ENCODE measurements at regions not wholly inside any gene's neighbourhood (a gene's known extent, or its start where the extent isn't known, plus 50 kb on each side); places are given as distances from the start of the nearest gene placed in this dataset.

DNA sequence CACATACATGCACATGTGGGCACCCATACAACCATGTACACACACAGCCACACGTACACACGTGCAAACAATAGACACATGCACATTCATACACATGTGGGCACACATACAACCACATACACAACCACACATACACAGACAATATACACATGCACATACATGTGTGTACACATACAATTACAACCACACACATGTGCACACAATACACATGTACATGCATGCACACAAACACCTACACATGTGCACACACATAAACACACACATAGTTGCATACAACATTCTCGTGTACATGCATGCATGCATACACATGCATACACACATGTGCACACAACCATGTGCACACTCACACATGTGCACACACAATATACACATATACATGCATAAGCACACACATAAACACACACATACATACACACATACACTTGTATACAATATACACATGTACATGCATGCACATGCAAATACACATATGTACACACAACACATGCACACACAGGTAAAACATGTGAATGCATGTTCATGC, 118.6 kb upstream of the FRMD4A start:
- Histone ChIP-seq H3K9ac (ENCODE audit: low read depth in 1 of 2, low read length in 2 of 2) (no peak overlapping the region), H3K9me3 (ENCODE audit: control insufficient read depth in 4 of 4, low read length in 3 of 4) (no peaks in the 10 kb centered on the region), H3K27me3 (ENCODE audit: control insufficient read depth in 4 of 4, insufficient read depth in 4 of 4, low read length in 3 of 4) (no peaks in the 10 kb centered on the region), H3K36me3 (ENCODE audit: control insufficient read depth in 4 of 4, insufficient read depth in 3 of 4, low read depth in 1 of 4, low read length in 3 of 4) (no peaks in the 10 kb centered on the region), H3K4me3 (ENCODE audit: low read depth in 1 of 3, low read length in 3 of 3) (no peak overlapping the region), H3K4me1 (ENCODE audit: control insufficient read depth in 4 of 4, insufficient read depth in 4 of 4, low read length in 3 of 4) (no peaks in the 10 kb centered on the region), H3K27ac (ENCODE audit: low read depth in 1 of 2, low read length in 2 of 2) (no peak overlapping the region)
- TF ChIP-seq, protein P1, sequence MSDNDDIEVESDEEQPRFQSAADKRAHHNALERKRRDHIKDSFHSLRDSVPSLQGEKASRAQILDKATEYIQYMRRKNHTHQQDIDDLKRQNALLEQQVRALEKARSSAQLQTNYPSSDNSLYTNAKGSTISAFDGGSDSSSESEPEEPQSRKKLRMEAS (IDR thresholded peaks at IDR 0.05): no peak
- no peak for DNase-seq (ENCODE audit: low spot score)
- 96% methylated on average over 3 of the region's 3 CpGs for WGBS

DNA sequence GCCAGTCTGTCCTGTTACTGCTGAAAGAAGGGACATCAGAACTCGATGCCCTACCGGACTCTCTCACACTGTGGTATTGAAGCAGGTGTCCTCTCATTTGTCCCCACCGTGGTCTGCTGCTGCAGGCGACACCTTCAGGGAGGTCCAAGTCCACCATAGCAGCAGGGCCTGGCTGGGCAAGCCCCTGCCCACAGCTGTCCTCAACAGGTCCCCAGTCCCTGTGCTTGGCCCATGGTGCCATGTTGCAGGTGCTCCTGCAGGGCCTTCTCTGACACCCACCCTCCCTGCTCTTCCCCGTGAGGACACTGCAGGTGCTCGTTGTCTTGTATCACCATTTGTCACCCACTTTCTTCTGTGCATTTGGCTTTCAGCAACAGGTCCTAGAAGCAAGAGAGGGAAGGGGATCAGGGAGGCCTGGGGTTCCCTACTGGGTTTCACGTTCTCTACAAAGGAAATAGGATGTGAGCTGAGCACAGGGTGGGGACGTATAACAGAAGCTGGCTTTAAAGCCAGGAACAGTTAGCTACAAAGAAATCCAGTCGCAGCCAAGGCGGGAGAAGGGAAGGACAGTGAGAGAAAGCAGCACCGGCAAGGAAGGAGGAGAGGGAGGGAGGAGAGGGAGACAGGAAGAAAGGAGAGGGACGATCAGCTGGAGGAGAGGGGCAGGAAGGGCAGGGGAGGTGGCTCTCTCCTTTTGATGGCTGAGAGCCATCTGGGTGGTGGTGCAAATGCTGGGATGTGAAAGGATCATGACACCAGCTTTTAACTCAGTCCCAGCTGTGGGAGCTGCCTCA, 117.7 kb upstream of the FRMD4A start:
- TF ChIP-seq, protein P1 (IDR thresholded peaks at IDR 0.05): no peak
- TF ChIP-seq, protein P2, sequence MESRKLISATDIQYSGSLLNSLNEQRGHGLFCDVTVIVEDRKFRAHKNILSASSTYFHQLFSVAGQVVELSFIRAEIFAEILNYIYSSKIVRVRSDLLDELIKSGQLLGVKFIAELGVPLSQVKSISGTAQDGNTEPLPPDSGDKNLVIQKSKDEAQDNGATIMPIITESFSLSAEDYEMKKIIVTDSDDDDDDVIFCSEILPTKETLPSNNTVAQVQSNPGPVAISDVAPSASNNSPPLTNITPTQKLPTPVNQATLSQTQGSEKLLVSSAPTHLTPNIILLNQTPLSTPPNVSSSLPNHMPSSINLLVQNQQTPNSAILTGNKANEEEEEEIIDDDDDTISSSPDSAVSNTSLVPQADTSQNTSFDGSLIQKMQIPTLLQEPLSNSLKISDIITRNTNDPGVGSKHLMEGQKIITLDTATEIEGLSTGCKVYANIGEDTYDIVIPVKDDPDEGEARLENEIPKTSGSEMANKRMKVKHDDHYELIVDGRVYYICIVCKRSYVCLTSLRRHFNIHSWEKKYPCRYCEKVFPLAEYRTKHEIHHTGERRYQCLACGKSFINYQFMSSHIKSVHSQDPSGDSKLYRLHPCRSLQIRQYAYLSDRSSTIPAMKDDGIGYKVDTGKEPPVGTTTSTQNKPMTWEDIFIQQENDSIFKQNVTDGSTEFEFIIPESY (IDR thresholded peaks at IDR 0.05): no peak
- TF ChIP-seq FOXA2 (IDR thresholded peaks at IDR 0.05) (no peak), NR2F2 (IDR thresholded peaks at IDR 0.05) (no peak), JUND (IDR thresholded peaks at IDR 0.05) (no peak), GABPA (IDR thresholded peaks at IDR 0.05 in 1 of 2, conservative IDR thresholded peaks at IDR 0.05 in 1 of 2) (no peak), YY1 (IDR thresholded peaks at IDR 0.05) (no peak), SP1 (IDR thresholded peaks at IDR 0.05) (no peak), FOXA1 (IDR thresholded peaks at IDR 0.05) (no peak), RAD21 (IDR thresholded peaks at IDR 0.05) (no peak), HNF4G (IDR thresholded peaks at IDR 0.05) (no peak), TAF1 (conservative IDR thresholded peaks at IDR 0.05) (no peak), HNF4A (conservative IDR thresholded peaks at IDR 0.05) (no peak), EGR1 (IDR thresholded peaks at IDR 0.05; ENCODE audit: low read depth in 2 of 2) (no peak), RXRA (IDR thresholded peaks at IDR 0.05) (no peak)
- TF ChIP-seq, protein P3, sequence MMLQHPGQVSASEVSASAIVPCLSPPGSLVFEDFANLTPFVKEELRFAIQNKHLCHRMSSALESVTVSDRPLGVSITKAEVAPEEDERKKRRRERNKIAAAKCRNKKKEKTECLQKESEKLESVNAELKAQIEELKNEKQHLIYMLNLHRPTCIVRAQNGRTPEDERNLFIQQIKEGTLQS (IDR thresholded peaks at IDR 0.05): no peak
- TF ChIP-seq, protein P4, sequence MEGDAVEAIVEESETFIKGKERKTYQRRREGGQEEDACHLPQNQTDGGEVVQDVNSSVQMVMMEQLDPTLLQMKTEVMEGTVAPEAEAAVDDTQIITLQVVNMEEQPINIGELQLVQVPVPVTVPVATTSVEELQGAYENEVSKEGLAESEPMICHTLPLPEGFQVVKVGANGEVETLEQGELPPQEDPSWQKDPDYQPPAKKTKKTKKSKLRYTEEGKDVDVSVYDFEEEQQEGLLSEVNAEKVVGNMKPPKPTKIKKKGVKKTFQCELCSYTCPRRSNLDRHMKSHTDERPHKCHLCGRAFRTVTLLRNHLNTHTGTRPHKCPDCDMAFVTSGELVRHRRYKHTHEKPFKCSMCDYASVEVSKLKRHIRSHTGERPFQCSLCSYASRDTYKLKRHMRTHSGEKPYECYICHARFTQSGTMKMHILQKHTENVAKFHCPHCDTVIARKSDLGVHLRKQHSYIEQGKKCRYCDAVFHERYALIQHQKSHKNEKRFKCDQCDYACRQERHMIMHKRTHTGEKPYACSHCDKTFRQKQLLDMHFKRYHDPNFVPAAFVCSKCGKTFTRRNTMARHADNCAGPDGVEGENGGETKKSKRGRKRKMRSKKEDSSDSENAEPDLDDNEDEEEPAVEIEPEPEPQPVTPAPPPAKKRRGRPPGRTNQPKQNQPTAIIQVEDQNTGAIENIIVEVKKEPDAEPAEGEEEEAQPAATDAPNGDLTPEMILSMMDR (IDR thresholded peaks at IDR 0.05; ENCODE audit: low read depth, low read length, missing input control): no peak
- TF ChIP-seq, protein P5, sequence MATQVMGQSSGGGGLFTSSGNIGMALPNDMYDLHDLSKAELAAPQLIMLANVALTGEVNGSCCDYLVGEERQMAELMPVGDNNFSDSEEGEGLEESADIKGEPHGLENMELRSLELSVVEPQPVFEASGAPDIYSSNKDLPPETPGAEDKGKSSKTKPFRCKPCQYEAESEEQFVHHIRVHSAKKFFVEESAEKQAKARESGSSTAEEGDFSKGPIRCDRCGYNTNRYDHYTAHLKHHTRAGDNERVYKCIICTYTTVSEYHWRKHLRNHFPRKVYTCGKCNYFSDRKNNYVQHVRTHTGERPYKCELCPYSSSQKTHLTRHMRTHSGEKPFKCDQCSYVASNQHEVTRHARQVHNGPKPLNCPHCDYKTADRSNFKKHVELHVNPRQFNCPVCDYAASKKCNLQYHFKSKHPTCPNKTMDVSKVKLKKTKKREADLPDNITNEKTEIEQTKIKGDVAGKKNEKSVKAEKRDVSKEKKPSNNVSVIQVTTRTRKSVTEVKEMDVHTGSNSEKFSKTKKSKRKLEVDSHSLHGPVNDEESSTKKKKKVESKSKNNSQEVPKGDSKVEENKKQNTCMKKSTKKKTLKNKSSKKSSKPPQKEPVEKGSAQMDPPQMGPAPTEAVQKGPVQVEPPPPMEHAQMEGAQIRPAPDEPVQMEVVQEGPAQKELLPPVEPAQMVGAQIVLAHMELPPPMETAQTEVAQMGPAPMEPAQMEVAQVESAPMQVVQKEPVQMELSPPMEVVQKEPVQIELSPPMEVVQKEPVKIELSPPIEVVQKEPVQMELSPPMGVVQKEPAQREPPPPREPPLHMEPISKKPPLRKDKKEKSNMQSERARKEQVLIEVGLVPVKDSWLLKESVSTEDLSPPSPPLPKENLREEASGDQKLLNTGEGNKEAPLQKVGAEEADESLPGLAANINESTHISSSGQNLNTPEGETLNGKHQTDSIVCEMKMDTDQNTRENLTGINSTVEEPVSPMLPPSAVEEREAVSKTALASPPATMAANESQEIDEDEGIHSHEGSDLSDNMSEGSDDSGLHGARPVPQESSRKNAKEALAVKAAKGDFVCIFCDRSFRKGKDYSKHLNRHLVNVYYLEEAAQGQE (IDR thresholded peaks at IDR 0.05): no peak
- H3K9me3 ChIP-seq (ENCODE audit: control insufficient read depth in 4 of 4, low read length in 3 of 4): no peaks in the 10 kb centered on the region
- no peaks in the 10 kb centered on the region for H3K4me1 ChIP-seq (ENCODE audit: control insufficient read depth in 4 of 4, insufficient read depth in 4 of 4, low read length in 3 of 4)
- WGBS: 76% methylated on average over 12 of the region's 12 CpGs
- DNase-seq (ENCODE audit: low spot score): no peak
- no peak overlapping the region for H3K27ac ChIP-seq (ENCODE audit: low read depth in 1 of 2, low read length in 2 of 2)
- no peaks in the 10 kb centered on the region for H3K36me3 ChIP-seq (ENCODE audit: control insufficient read depth in 4 of 4, insufficient read depth in 3 of 4, low read depth in 1 of 4, low read length in 3 of 4)
- H3K4me3 ChIP-seq (ENCODE audit: low read depth in 1 of 3, low read length in 3 of 3): no peak overlapping the region
- no peaks in the 10 kb centered on the region for H3K27me3 ChIP-seq (ENCODE audit: control insufficient read depth in 4 of 4, insufficient read depth in 4 of 4, low read length in 3 of 4)
- H3K9ac ChIP-seq (ENCODE audit: low read depth in 1 of 2, low read length in 2 of 2): no peak overlapping the region
